ENCODE measurements at regions not wholly inside any gene's neighbourhood (a gene's known extent, or its start where the extent isn't known, plus 50 kb on each side); places are given as distances from the start of the nearest gene placed in this dataset.

DNA sequence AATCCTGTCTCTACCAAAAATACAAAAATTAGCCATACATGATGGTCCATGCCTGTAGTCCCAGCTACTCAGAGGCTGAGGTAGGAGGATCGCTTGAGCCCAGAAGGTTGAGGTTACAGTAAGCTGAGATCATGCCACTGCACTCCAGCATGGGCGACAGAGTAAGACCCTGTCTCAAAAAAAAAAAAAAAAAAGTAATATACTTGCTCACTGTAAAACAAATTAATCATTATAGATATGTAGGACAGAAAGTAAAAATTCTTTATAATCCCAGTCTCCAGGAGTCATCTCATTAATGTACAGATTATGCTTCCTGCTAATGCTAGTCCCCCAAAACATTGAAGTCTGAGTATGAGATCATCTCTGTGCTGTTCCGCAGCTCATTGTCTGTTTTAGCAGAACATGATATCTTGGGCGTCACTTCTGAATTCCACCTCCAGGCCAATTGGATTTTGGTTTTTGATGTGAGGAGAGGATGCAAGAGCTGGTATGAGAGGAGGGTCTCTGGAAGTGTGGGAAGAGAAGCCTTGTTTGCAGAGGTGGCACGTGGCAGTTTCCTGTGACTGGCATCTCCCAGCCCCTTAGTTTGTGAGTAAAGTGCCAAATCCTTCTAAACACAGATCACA is 75.4 kb upstream of the NPAS1 start:
- intact Hi-C loops (cut with micrococcal nuclease): no loop called here
- ChIA-PET CTCF (no interaction called here), POLR2A (ENCODE audit: unreplicated experiment) (interaction anchor here (0.6 kb wide), 1 partner anchor 19 kb away, joined by 4 read pairs; no protein-coding TSS in a partner anchor)
- no TSS peak for BruUV-seq (replicated peaks)
- ATAC-seq (no peak), DNase-seq (no peak)
- Histone ChIP-seq H3F3A (ENCODE audit: low read length, unreplicated experiment) (no peaks in the 10 kb centered on the region), H3K4me1 (ENCODE audit: insufficient read depth, low read length) (no peaks in the 10 kb centered on the region), H3K9me2 (replicated peaks; ENCODE audit: low read length) (no peaks in the 10 kb centered on the region), H4K20me1 (ENCODE audit: low read length) (no peaks in the 10 kb centered on the region), H3K4me3 (ENCODE audit: low read length) (no peak overlapping the region), H3K27ac (ENCODE audit: low read length) (no peak overlapping the region), H3K9me3 (ENCODE audit: low read length) (no peaks in the 10 kb centered on the region), H3K9ac (ENCODE audit: low read length) (no peak overlapping the region), H3K4me2 (ENCODE audit: low read length) (no peak overlapping the region), H3K27me3 (ENCODE audit: low read length) (no peaks in the 10 kb centered on the region), H3K36me3 (ENCODE audit: low read depth, low read length) (no peaks in the 10 kb centered on the region), H3K79me2 (ENCODE audit: low read length) (peaks cover 33% of the 10 kb centered on the region), H2AFZ (ENCODE audit: low read length) (no peak overlapping the region)
- TF ChIP-seq EZH2phosphoT487 (IDR thresholded peaks at IDR 0.05; ENCODE audit: borderline replicate concordance, low read length) (no peak), EZH2 (IDR thresholded peaks at IDR 0.05; ENCODE audit: low read length, unreplicated experiment) (no peak)
- TF ChIP-seq, protein P1, sequence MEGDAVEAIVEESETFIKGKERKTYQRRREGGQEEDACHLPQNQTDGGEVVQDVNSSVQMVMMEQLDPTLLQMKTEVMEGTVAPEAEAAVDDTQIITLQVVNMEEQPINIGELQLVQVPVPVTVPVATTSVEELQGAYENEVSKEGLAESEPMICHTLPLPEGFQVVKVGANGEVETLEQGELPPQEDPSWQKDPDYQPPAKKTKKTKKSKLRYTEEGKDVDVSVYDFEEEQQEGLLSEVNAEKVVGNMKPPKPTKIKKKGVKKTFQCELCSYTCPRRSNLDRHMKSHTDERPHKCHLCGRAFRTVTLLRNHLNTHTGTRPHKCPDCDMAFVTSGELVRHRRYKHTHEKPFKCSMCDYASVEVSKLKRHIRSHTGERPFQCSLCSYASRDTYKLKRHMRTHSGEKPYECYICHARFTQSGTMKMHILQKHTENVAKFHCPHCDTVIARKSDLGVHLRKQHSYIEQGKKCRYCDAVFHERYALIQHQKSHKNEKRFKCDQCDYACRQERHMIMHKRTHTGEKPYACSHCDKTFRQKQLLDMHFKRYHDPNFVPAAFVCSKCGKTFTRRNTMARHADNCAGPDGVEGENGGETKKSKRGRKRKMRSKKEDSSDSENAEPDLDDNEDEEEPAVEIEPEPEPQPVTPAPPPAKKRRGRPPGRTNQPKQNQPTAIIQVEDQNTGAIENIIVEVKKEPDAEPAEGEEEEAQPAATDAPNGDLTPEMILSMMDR (conservative IDR thresholded peaks at IDR 0.05; ENCODE audit: low read depth, low read length): no peak

DNA sequence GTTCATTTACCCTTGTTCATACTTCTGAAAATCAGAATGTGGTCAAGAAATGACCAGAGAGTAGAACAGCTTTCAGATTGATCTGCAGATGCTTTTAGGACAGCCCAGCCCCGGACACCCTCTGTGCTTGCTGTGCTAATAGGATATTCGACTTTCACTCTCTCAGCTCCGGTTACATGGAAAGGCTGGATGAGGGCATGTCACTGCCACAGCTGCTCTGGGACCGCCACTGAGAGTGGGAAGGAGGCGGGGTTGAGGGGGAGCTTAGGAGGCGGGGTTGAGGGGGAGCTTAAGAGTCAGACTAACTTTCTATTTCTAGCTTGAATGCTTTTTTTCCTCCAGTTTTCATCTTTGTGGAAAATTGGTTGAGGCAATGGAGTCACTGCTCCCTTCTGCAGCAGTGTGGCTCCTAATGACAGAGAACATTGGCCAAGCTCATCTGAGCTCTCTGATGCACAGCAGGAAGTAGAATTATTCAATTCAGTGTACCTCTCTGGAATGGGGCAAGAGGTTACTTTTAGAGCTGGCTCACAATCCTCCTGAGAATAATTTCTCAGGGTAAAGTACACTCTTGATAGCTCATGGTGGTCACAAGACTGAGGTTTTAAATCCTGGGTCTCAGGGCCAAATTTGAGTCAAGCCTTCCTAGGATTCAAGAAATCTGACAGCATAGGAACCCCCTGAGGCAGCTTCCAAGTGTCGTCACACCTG is 74.6 kb upstream of the NPAS1 start:
- H3K27me3 ChIP-seq (ENCODE audit: low read length): no peaks in the 10 kb centered on the region
- no peaks in the 10 kb centered on the region for H3K36me3 ChIP-seq (ENCODE audit: low read depth, low read length)
- BruUV-seq (replicated peaks): no TSS peak
- H3F3A ChIP-seq (ENCODE audit: low read length, unreplicated experiment): no peaks in the 10 kb centered on the region
- no peaks in the 10 kb centered on the region for H4K20me1 ChIP-seq (ENCODE audit: low read length)
- no peak overlapping the region for H3K9ac ChIP-seq (ENCODE audit: low read length)
- no peak overlapping the region for H3K4me3 ChIP-seq (ENCODE audit: low read length)
- TF ChIP-seq, protein P1 (conservative IDR thresholded peaks at IDR 0.05; ENCODE audit: low read depth, low read length): no peak
- TF ChIP-seq EZH2phosphoT487 (IDR thresholded peaks at IDR 0.05; ENCODE audit: borderline replicate concordance, low read length): no peak
- TF ChIP-seq EZH2 (IDR thresholded peaks at IDR 0.05; ENCODE audit: low read length, unreplicated experiment): no peak
- no peaks in the 10 kb centered on the region for H3K9me2 ChIP-seq (replicated peaks; ENCODE audit: low read length)
- CTCF ChIA-PET: no interaction called here
- intact Hi-C loops (cut with micrococcal nuclease): no loop called here
- H3K4me2 ChIP-seq (ENCODE audit: low read length): no peak overlapping the region
- H3K79me2 ChIP-seq (ENCODE audit: low read length): peaks cover 40% of the 10 kb centered on the region
- H3K27ac ChIP-seq (ENCODE audit: low read length): no peak overlapping the region
- H2AFZ ChIP-seq (ENCODE audit: low read length): no peak overlapping the region
- H3K9me3 ChIP-seq (ENCODE audit: low read length): no peaks in the 10 kb centered on the region
- no peak for DNase-seq
- ATAC-seq: no peak
- peaks cover 2% of the 10 kb centered on the region for H3K4me1 ChIP-seq (ENCODE audit: insufficient read depth, low read length)
- POLR2A ChIA-PET (ENCODE audit: unreplicated experiment): interaction anchor here (0.6 kb wide), 1 partner anchor 20 kb away, joined by 4 read pairs; no protein-coding TSS in a partner anchor

All from PC-3 (cell line).